ENCODE measurements at regions not wholly inside any gene's neighbourhood (a gene's known extent, or its start where the extent isn't known, plus 50 kb on each side); places are given as distances from the start of the nearest gene placed in this dataset.

GRCh38 chr5:89513299-89514044, 630.5 kb upstream of the MEF2C start:
- TF ChIP-seq TOX (CRISPR knock-in tag; IDR thresholded peaks at IDR 0.05; ENCODE audit: borderline replicate concordance) (no peak), CREB5 (CRISPR knock-in tag; IDR thresholded peaks at IDR 0.05; ENCODE audit: low read depth) (no peak), TCF4 (CRISPR knock-in tag; IDR thresholded peaks at IDR 0.05; ENCODE audit: borderline replicate concordance) (no peak), ARNTL (CRISPR knock-in tag; IDR thresholded peaks at IDR 0.05; ENCODE audit: borderline replicate concordance, low read depth) (no peak), PATZ1 (CRISPR knock-in tag; IDR thresholded peaks at IDR 0.05; ENCODE audit: borderline replicate concordance) (no peak), POU6F1 (CRISPR knock-in tag; IDR thresholded peaks at IDR 0.05; ENCODE audit: borderline replicate concordance, low read depth) (no peak), ZFP3 (CRISPR knock-in tag; IDR thresholded peaks at IDR 0.05) (no peak), ZFP30 (CRISPR knock-in tag; IDR thresholded peaks at IDR 0.05) (no peak), RARB (CRISPR knock-in tag; IDR thresholded peaks at IDR 0.05) (no peak), CSRNP3 (CRISPR knock-in tag; IDR thresholded peaks at IDR 0.05) (no peak), ZC3H10 (CRISPR knock-in tag; IDR thresholded peaks at IDR 0.05) (no peak), CSDC2 (CRISPR knock-in tag; IDR thresholded peaks at IDR 0.05) (no peak), ESRRG (CRISPR knock-in tag; IDR thresholded peaks at IDR 0.05) (no peak)
